Osteoblast (primary cell): ENCODE measurements at regions not wholly inside any gene's neighbourhood (a gene's known extent, or its start where the extent isn't known, plus 50 kb on each side); places are given as distances from the start of the nearest gene placed in this dataset.

ENCODE experiments used
- DNase-seq: peaks from one replicate; pipeline ENCODE4 v3.0.0; 2011; ENCODE audit warnings: low spot score, mixed read lengths; ENCODE audit not compliant: insufficient read length; ENCODE audit errors: missing footprints
- H2AFZ ChIP-seq: 2 replicates; pipeline ENCODE4 v1.6.0; 2011; ENCODE audit warnings: mild to moderate bottlenecking, low read length
- H3K27ac ChIP-seq: 2 replicates; pipeline ENCODE4 v1.5.1; 2011; ENCODE audit warnings: mild to moderate bottlenecking, low read depth, low read length, moderate library complexity
- H3K27me3 ChIP-seq: 2 replicates; pipeline ENCODE4 v1.6.0; 2012; ENCODE audit warnings: mild to moderate bottlenecking, control low read depth, inconsistent platforms, low read length, moderate library complexity; ENCODE audit not compliant: insufficient read depth
- H3K36me3 ChIP-seq: 2 replicates; pipeline ENCODE4 v1.5.1; 2011; ENCODE audit warnings: mild to moderate bottlenecking, low read length, control low read depth, moderate library complexity; ENCODE audit not compliant: insufficient read depth
- H3K4me1 ChIP-seq: 2 replicates; pipeline ENCODE4 v1.5.1; 2011; ENCODE audit warnings: mild to moderate bottlenecking, low read length, control low read depth, moderate library complexity; ENCODE audit not compliant: insufficient read depth
- H3K4me2 ChIP-seq: 2 replicates; pipeline ENCODE4 v1.6.0; 2011; ENCODE audit warnings: mild to moderate bottlenecking, low read length; ENCODE audit not compliant: insufficient read depth
- H3K4me3 ChIP-seq: fragments of 200-600 bp; sonication (generic); 3 replicates; pipeline ENCODE4 v1.5.1; 2012; ENCODE audit warnings: mild to moderate bottlenecking, low read length, inconsistent platforms; ENCODE audit not compliant: insufficient read depth
- H3K79me2 ChIP-seq: 2 replicates; pipeline ENCODE4 v1.6.0; 2012; ENCODE audit warnings: mild to moderate bottlenecking, low read length, control low read depth, inconsistent platforms; ENCODE audit not compliant: insufficient read depth
- H3K9me3 ChIP-seq: 2 replicates; pipeline ENCODE4 v1.5.1; 2011; ENCODE audit warnings: low read depth, low read length, control low read depth
- H4K20me1 ChIP-seq: 2 replicates; pipeline ENCODE4 v1.6.0; 2012; ENCODE audit warnings: mild to moderate bottlenecking, low read length, control low read depth; ENCODE audit not compliant: insufficient read depth
- TF ChIP-seq, protein P1 (sequence below): IDR thresholded peaks from 2 replicates; pipeline ENCODE4 v1.5.1; 2011; ENCODE audit warnings: mild to moderate bottlenecking, low read depth, low read length, moderate library complexity; ENCODE audit errors: extremely low read depth

DNA sequence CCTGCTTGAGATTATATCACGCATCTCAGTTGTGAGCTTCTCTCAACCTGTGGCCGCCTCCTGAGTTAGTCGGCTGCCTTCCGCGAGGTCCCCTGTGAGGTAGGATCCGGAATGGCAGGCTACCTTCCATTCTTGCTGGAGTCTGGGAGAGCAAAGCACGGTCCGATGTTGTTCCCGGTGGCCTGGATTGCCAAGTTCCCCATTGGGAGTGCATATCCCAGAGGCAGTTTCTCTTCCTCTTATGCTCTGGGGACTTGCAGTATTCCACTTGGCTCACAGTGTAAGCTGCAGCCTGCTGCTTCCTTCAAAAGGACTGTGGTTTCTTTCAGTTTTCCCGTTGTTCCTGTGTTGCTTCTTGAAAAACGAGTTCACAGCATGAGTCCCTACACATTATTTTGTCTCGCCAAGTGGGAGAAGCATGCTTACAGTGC lies 225.4 kb upstream of the ZWINT start:
- no peak for DNase-seq

DNA sequence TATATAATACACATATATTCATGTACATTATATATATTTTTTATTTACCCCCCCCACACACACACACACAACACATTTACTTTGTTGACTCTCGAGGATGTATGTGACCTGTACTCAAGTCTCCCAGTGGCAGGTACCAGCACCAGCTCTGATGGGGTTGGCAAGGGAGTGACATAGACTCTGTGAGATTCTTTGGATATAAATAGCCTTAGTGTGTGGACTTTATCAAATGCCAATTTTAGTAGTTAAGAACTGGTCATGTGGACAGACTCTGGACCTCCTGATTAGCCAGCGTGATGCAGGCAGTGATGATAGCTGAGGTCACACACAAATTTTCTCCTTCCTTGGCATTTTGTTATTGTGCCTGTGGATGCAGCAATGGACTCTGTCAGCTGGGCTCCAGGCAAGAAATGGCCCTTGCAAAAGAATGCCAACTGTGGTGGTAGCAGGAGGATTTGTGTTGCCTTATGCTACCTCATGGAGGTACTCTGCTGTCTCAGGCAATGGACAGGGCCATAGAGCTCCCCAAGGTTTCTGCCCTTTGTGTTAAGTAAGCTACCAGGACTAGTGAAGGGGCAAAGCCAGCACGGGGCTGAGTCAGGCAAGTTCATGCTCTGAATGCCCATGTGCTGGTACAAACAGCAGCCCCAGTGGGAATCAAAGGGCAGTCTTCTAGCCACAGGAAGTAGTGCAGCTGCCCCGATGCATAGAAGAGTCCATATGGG lies 224.6 kb upstream of the ZWINT start:
- no peak for DNase-seq
- Histone ChIP-seq H3K27ac (no peak overlapping the region), H3K4me3 (no peak overlapping the region), H3K36me3 (no peaks in the 10 kb centered on the region), H4K20me1 (no peaks in the 10 kb centered on the region), H3K79me2 (no peaks in the 10 kb centered on the region), H3K27me3 (no peaks in the 10 kb centered on the region), H2AFZ (no peak overlapping the region), H3K4me1 (no peaks in the 10 kb centered on the region), H3K9me3 (peaks cover 2% of the 10 kb centered on the region), H3K4me2 (no peak overlapping the region)
- TF ChIP-seq, protein P1, sequence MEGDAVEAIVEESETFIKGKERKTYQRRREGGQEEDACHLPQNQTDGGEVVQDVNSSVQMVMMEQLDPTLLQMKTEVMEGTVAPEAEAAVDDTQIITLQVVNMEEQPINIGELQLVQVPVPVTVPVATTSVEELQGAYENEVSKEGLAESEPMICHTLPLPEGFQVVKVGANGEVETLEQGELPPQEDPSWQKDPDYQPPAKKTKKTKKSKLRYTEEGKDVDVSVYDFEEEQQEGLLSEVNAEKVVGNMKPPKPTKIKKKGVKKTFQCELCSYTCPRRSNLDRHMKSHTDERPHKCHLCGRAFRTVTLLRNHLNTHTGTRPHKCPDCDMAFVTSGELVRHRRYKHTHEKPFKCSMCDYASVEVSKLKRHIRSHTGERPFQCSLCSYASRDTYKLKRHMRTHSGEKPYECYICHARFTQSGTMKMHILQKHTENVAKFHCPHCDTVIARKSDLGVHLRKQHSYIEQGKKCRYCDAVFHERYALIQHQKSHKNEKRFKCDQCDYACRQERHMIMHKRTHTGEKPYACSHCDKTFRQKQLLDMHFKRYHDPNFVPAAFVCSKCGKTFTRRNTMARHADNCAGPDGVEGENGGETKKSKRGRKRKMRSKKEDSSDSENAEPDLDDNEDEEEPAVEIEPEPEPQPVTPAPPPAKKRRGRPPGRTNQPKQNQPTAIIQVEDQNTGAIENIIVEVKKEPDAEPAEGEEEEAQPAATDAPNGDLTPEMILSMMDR: no peak

More for the DNA sequence above, 225.4 kb upstream of the ZWINT start:
- no peaks in the 10 kb centered on the region for H3K4me1 ChIP-seq
- peaks cover 2% of the 10 kb centered on the region for H3K9me3 ChIP-seq
- no peak overlapping the region for H3K4me2 ChIP-seq
- no peak overlapping the region for H3K4me3 ChIP-seq
- H4K20me1 ChIP-seq: no peaks in the 10 kb centered on the region
- H3K79me2 ChIP-seq: no peaks in the 10 kb centered on the region
- no peak overlapping the region for H3K27ac ChIP-seq
- no peaks in the 10 kb centered on the region for H3K36me3 ChIP-seq
- H2AFZ ChIP-seq: no peak overlapping the region
- TF ChIP-seq, protein P1: no peak
- H3K27me3 ChIP-seq: no peaks in the 10 kb centered on the region

DNA sequence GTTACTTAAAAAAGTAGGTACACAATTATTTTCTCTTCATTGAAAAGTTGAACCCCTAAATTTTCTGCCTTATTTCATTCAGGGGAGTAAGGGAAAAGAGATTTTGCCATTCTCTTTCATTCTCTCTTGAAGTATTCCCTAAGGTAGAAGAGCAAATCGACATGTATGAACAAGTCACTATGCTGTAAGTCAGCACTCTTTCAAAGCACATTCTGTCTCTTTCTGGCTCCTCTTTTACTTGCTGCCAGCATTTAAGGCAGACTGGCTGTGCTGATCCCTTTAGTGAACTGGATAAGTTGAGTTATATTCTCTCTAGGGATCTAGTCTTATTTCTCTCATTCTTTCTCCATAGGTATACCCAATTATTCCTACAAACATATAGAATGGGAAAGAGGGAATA lies 222.3 kb upstream of the ZWINT start:
- Histone ChIP-seq H3K79me2 (no peaks in the 10 kb centered on the region), H4K20me1 (no peaks in the 10 kb centered on the region), H3K9me3 (peaks cover 2% of the 10 kb centered on the region), H3K27ac (no peak overlapping the region), H3K4me2 (no peak overlapping the region), H3K36me3 (no peaks in the 10 kb centered on the region), H3K27me3 (no peaks in the 10 kb centered on the region), H2AFZ (no peak overlapping the region), H3K4me1 (no peaks in the 10 kb centered on the region), H3K4me3 (no peak overlapping the region)
- DNase-seq: no peak
- TF ChIP-seq, protein P1: no peak

DNA sequence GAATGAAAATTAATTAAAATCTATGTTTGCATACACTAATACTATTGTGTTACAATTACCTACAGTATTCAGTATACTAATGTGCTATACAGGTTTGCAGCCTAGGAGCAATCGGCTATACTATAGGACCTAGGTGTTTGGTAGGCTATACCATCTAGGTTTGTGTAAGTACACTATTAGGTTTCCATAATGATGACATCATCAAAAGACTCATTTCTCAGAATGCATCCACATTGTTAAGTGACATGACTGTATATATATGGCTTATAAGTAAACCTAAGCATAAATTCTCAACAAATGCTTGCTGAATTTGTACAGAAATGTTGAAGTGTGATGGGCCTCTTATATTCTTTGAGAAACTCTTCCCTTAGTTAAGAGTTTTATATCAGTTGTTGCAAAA lies 206.5 kb upstream of the ZWINT start:
- Histone ChIP-seq H3K4me3 (no peak overlapping the region), H3K79me2 (no peaks in the 10 kb centered on the region), H3K27me3 (no peaks in the 10 kb centered on the region), H3K4me2 (no peak overlapping the region), H3K27ac (no peak overlapping the region), H4K20me1 (no peaks in the 10 kb centered on the region), H3K4me1 (no peaks in the 10 kb centered on the region), H2AFZ (no peak overlapping the region), H3K36me3 (no peaks in the 10 kb centered on the region), H3K9me3 (peaks cover 3% of the 10 kb centered on the region)
- TF ChIP-seq, protein P1: no peak
- DNase-seq: no peak
